ENCODE measurements at regions not wholly inside any gene's neighbourhood (a gene's known extent, or its start where the extent isn't known, plus 50 kb on each side); places are given as distances from the start of the nearest gene placed in this dataset.
A peak's percentile ranks its signal among the peaks of the same experiment; 100 is the strongest.

DNA sequence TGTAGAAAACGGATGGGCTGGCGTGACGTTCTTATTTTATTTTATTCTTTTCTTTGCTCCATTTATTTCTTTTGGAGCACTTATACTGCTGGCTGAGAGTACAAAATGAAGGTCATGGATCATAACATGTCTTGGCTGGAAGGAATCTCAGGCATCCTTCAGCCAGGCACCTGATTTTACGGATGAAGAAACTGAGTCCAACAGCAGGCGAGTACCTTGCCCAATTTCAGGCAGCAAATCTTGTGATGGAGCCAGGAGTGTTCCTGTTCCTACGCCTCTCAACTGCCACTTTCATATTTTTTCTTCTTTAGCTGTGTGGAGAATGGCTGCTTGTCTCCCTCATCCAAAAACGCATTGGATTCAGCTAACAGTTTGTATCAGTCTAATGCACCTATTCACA is 332.1 kb upstream of the IGFBP7 start:
- no peaks in the 10 kb centered on the region for H3K4me1 ChIP-seq

DNA sequence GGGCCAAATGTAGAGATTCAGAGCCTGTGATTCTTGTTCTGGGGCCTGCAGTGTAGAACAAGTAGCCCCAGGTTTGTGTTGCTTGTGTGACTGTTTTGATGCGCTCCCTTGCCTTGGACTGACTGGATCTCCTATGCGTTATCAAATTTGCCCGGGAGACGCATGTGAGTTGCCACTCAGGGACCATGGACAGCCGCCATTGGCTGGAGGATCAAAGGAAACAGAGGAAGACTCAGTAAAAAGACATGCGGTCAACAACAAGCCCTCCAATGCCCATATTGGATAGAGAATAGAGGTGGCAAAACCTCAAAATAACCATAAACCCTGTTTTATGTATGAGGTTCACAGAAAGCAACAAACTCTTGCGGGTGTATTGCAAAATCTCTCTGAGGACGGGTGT is 327.5 kb upstream of the IGFBP7 start:
- intact Hi-C loops (cut with DNase I; ENCODE audit: low total_unique reads), result no loop called here
- H3K27ac ChIP-seq, result no peak overlapping the region

More for the DNA sequence above, 332.1 kb upstream of the IGFBP7 start:
- no peak for DNase-seq (ENCODE audit: low spot score in 2 of 2)
- H3K27me3 ChIP-seq, result peaks cover 0 to 4% of the 10 kb centered on the region in 2 donors
- H3K9me3 ChIP-seq, result no peaks in the 10 kb centered on the region
- no peak overlapping the region for H3K27ac ChIP-seq
- H3K36me3 ChIP-seq, result no peaks in the 10 kb centered on the region
- H3K4me3 ChIP-seq, result no peak overlapping the region
- no peak for TF ChIP-seq POLR2AphosphoS5 (IDR thresholded peaks at IDR 0.05)
- TF ChIP-seq POLR2A (IDR thresholded peaks at IDR 0.05), result no peak
- TF ChIP-seq, protein P1, sequence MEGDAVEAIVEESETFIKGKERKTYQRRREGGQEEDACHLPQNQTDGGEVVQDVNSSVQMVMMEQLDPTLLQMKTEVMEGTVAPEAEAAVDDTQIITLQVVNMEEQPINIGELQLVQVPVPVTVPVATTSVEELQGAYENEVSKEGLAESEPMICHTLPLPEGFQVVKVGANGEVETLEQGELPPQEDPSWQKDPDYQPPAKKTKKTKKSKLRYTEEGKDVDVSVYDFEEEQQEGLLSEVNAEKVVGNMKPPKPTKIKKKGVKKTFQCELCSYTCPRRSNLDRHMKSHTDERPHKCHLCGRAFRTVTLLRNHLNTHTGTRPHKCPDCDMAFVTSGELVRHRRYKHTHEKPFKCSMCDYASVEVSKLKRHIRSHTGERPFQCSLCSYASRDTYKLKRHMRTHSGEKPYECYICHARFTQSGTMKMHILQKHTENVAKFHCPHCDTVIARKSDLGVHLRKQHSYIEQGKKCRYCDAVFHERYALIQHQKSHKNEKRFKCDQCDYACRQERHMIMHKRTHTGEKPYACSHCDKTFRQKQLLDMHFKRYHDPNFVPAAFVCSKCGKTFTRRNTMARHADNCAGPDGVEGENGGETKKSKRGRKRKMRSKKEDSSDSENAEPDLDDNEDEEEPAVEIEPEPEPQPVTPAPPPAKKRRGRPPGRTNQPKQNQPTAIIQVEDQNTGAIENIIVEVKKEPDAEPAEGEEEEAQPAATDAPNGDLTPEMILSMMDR (IDR thresholded peaks at IDR 0.05), result no peak
- intact Hi-C loops (cut with DNase I; ENCODE audit: low total_unique reads), result no loop called here

DNA sequence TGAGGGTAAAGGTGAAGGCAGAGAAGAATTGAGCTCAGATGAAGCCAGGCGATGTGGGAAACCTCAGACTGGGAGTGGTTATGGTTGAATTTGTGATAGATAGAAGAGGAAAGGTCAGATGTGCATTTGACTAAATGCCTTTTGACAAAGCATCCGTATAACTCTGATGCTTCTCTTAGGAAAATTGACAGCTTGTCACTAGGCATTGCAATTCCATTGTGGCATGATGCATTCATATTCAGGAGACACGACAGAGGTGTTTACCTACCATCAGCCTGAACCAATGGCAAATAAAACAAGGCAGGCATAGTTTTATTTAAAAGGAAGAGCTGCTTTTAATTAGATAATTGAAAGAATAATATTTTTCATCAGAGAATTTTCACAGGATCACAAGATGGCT is 325.1 kb upstream of the IGFBP7 start:
- H3K27ac ChIP-seq, result no peak overlapping the region
- H3K36me3 ChIP-seq, result no peaks in the 10 kb centered on the region
- no peak overlapping the region for H3K4me3 ChIP-seq
- TF ChIP-seq POLR2AphosphoS5 (IDR thresholded peaks at IDR 0.05), result no peak
- no peak for TF ChIP-seq POLR2A (IDR thresholded peaks at IDR 0.05)
- TF ChIP-seq, protein P1 (IDR thresholded peaks at IDR 0.05), result no peak
- no peaks in the 10 kb centered on the region for H3K4me1 ChIP-seq
- intact Hi-C loops (cut with DNase I; ENCODE audit: low total_unique reads), result no loop called here
- peaks cover 0 to 7% of the 10 kb centered on the region in 2 donors for H3K27me3 ChIP-seq
- DNase-seq (ENCODE audit: low spot score in 2 of 2), result no peak
- no peaks in the 10 kb centered on the region for H3K9me3 ChIP-seq

More for the DNA sequence above, 327.5 kb upstream of the IGFBP7 start:
- H3K4me1 ChIP-seq, result no peaks in the 10 kb centered on the region
- no peaks in the 10 kb centered on the region for H3K9me3 ChIP-seq
- H3K36me3 ChIP-seq, result no peaks in the 10 kb centered on the region
- DNase-seq (ENCODE audit: low spot score in 2 of 2), result no peak
- H3K4me3 ChIP-seq, result no peak overlapping the region
- TF ChIP-seq POLR2AphosphoS5 (IDR thresholded peaks at IDR 0.05), result no peak
- TF ChIP-seq, protein P1 (IDR thresholded peaks at IDR 0.05), result no peak
- H3K27me3 ChIP-seq, result no peaks in the 10 kb centered on the region

DNA sequence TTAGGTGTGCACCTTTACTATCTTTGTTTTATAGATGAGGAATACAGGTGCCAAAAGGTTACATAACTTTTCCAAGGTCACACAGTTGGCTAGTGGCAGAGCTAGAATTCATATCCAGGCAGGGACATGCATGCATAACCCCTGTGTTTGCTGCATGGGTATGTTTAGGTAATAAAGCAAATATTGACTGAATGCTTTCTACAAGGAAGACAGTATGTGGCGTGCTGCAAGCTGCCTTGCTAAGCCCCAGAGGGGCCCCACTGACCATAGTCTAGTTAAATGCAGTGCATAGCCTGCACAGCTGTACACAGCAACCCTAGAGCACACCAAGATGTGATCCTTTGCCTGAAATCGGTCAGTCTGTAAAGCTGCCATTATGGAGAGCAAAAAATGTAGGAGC is 320.5 kb upstream of the IGFBP7 start:
- no peak for DNase-seq (ENCODE audit: low spot score in 2 of 2)
- Histone ChIP-seq H3K4me3 (no peak overlapping the region), H3K27ac (no peak overlapping the region), H3K9me3 (no peaks in the 10 kb centered on the region), H3K36me3 (no peaks in the 10 kb centered on the region), H3K4me1 (no peaks in the 10 kb centered on the region), H3K27me3 (peaks cover 0 to 8% of the 10 kb centered on the region in 2 donors)
- TF ChIP-seq, protein P1 (IDR thresholded peaks at IDR 0.05), result no peak
- TF ChIP-seq POLR2AphosphoS5 (IDR thresholded peaks at IDR 0.05) (no peak), POLR2A (IDR thresholded peaks at IDR 0.05) (no peak)
- intact Hi-C loops (cut with DNase I; ENCODE audit: low total_unique reads), result no loop called here

DNA sequence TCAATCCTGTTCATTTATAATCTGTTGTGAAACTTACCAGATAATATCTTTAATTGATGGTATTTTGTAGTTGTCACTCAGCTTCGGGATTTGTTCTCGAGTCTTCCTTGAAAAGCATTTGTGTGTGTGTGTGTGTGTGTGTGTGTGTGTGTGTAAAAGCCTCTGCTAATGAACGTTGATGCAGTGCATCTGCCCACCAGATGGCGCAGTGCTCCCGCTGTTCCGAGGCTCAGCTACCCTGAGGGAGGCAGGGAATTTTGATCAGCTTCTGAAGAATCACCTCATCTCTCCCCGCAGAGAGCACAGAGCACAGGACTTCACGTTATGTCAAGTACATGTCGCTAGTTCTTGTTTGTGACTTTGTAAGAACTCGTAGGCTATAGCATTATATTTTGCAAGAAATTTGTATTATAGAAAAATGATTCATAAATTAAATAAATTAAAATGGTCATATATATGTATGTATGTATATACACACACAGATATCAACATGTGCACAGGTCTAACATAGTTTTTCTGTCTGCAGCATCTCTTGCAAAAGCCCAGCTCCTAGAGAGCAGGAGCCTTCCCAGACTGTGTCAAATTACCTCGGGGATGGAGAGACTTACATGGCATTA is 316.7 kb upstream of the IGFBP7 start:
- Histone ChIP-seq H3K9me3 (no peaks in the 10 kb centered on the region), H3K27ac (no peak overlapping the region), H3K27me3 (peaks cover 0 to 8% of the 10 kb centered on the region in 2 donors), H3K4me1 (no peaks in the 10 kb centered on the region), H3K4me3 (no peak overlapping the region), H3K36me3 (no peaks in the 10 kb centered on the region)
- intact Hi-C loops (cut with DNase I; ENCODE audit: low total_unique reads), result no loop called here
- no peak for DNase-seq (ENCODE audit: low spot score in 2 of 2)
- TF ChIP-seq, protein P1 (IDR thresholded peaks at IDR 0.05), result peak in 2 of 3 donors; percentile 30 to 31
- no peak for TF ChIP-seq POLR2A (IDR thresholded peaks at IDR 0.05)
